ENCODE measurements at regions not wholly inside any gene's neighbourhood (a gene's known extent, or its start where the extent isn't known, plus 50 kb on each side); places are given as distances from the start of the nearest gene placed in this dataset.
A peak's percentile ranks its signal among the peaks of the same experiment; 100 is the strongest.
"Not testable (repeated sequence)": the region's sequence is repeated elsewhere in the genome, so short reads cannot be mapped to it uniquely, and the experiment has no call there.

GRCh38 chr3:191972714-191973398, 511.9 kb downstream of the PYDC2 start:
- DNase-seq, result no peak

DNA sequence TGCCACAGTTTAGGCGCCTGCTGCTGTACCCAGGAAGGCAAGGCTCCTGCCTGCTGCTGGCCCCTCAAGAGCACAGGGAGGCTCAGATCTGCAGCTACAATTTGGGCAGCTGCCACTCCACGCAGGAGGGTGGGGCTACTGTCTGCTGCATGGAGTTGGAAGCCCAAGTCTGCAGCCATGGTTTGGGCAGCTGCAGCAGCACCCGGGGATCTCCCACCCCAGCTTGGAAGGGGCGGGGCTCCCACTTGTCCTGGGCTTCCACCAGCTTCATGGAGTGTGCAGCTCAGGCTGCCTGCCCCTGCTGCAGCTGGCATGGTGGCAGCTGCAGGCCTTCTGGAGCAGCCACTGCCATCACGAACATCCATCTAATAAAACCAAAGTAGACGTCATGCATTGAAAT, 512.9 kb downstream of the PYDC2 start:
- no peak for DNase-seq

DNA sequence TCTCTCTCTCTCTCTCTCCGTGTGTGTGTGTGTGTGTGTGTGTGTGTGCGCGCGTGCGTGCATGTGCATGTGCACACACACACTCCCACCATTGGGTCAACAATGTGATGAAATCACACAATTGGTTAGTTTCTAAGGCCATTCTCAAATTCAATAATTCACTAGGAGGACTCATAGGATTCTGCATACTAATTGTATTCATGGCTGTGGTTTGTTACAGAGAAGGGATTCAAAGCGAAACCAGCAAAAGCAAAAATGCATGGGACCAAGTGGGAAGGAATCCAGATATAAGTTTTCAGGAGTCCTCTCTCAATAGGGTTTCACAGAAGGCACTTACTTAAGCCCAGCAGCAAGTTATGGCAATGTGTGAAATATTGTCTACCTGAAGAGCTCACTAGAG, 515.0 kb downstream of the PYDC2 start:
- no peak for DNase-seq

GRCh38 chr3:191980443-191980842, 519.5 kb downstream of the PYDC2 start:
- no peak for DNase-seq

DNA sequence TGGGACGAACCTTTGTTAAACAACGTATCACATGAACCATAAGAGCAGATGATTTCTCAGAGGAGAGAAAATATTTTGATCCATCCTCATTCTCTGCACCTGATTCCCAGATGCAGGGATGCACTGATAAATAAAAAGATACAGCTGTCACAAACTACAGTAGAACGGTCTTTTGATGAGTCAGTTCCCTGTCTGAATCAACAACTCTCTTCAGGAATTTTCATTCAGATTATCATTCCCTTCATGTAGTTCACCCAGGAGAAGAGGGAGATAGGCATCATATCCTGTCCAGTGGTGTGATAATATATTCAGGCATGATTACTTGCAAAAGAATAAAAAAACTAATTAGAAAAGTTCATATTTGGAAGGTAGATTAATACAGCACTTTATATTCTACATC, 521.5 kb downstream of the PYDC2 start:
- no peak for DNase-seq

DNA sequence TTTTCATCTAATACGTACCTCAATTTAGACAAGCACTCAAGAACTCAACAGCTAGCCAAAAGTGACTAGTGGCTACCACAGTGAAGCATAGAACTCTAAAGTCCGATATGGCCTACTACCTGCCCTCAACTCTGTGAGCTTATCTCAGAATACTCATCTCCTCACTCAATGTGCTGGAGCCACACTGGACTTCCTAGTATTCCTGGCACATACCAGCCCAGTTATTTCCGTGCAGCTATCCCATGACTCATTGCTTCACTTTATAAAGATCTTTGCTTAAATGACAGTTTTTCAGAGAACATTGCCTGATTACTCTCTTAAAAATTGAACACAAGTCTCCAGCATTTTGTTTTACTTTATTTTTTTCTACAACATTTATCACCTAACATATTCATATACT, 524.7 kb downstream of the PYDC2 start:
- DNase-seq, result no peak

DNA sequence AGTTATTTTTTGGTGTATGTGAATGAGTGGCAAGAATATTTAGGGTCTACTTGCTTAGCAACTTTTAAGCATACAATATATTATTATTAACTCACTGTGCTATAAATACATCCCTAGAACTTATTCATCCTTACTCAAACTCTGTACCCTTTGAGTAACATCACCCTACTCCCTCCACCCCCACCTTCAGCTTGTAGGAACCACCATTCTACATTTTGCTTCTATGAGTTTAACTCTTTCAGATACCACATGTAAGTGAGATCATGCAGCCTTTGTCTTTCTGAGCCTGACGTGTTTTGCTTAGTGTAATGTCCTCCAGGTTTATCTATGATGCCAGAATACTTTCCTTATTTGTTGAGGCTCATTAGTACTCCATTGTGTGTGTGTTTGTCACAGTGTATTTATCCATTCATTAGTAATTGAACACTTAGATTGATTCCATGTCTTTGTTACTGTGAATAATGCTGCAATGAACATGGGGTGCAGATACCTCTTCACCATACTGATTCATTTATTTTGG, 526.9 kb downstream of the PYDC2 start:
- no peak for DNase-seq

GRCh38 chr3:191993952-191994351, 533.0 kb downstream of the PYDC2 start:
- not testable (repeated sequence) for DNase-seq

DNA sequence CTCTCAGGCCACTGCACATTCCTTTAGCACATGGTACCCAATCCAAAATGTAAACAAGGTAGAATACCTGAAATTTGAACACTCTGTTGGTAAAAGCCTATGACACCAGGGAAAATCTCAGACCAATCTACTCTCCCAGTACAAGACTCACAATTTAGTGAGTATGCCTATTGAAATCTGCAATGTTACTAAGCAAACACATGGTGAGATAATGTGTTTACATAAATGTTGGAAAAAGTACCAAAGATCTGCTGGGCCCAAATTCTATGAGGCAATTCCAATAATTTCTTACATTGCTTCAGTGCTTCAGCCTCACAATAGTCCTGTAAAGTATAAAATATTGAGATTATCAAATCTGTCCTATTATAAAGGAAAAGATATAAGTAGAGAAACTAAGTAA, 536.1 kb downstream of the PYDC2 start:
- no peak for DNase-seq

DNA sequence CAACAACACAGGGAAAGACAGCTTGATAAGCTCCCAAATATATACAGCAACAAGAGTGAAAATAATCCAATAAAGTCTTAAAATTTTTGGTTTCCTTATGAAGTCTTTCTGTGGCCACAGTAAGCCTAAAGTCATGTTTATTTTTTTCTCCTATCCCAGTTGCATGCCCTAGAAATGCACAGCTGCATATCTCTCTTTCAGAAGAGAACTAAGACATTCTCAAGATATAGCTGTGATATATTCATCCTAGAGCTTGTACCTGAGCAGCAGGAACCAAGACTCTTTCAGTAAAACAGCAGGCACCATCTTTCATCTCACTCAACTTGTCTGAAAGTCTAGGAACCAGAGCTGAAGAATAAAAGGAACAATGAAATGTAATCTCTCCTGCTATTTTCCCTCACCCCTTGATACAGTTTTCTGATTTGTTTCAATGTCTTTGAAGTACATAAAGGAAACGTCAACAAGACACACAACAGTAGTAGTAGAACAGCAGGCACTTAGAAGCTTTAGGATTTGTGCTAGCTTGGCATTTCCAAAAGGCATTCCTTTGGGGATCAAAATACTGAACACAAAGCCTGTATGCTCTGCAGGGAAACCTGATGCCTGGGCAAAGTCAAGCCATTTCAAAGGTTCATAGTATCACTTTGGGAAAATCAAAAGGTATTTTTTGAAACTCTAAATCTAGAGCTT, 536.8 kb downstream of the PYDC2 start:
- DNase-seq, result no peak

DNA sequence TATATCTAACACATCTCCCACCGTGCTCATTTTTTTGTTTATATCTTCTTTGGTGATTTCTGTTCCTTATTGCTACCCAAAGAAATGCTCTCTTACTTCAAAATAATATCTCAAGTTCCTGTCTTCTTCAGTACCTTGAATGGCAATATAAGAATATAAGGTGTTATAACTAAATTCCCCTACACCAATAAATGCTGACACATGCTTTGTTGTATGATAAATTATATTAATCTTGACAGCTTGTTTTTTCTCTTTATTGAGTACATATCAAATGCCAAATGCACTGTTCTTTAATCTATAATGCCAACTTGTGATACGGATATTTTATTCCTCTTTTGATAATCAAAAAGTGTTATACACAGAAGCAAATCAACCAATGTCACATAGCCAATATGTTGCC, 540.3 kb downstream of the PYDC2 start:
- DNase-seq, result no peak

- no peak for DNase-seq
Observed at GRCh38 chr3:192005989-192006388, 545.0 kb downstream of the PYDC2 start.

DNA sequence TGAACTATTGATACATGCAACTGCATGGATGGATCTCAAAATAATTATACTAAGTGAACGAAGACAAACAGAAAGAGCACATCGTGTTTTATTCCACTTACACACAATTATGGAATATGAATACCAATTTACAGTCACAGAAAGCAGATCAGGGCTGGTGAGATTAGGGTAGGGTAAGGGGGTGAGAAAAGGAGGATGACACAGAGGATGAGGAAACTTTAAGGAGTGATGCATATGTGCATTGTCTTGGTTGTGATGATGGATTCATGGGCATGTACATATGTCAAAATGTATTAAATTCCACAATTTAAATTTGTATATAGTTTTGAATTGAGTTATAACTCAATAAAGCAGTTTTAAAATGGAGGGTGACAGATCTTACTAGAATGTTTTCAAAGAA, 548.9 kb downstream of the PYDC2 start:
- no peak for DNase-seq

DNA sequence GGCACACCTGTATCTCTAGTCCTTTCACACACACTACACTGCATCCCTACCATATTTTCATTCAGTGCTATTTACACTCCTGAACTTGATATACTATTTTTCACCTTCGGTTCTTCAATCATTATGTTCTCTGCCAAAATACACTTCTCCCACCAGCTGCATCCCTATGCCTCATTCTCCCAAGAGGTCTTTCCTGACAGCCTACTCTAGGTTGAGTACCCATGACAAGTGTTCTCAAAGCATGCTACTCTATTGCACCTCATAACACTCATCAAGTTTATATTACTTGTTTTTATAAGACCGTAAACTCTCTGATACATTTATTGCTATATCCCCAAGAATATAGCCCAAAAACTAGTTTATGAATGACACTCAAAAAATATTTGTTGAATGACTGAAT, 549.5 kb downstream of the PYDC2 start:
- no peak for DNase-seq

DNA sequence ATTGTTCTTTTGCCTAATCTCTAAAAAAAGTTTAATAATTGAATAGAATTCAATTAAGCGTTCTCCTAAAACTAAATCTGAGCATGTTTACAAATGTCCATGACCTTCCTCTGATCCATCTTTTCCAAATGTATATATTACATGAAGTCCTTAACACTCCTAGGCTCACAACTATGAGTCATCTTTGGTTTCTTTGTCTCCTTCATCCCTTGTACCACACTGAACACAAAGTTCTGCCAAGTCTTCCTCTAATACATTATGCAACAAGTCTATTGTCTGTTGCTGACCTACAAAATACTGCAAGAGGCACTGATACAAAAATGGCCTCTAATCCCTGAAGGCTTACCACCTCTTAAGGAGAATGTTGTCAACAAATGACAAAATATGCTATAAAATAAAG, 550.2 kb downstream of the PYDC2 start:
- DNase-seq, result no peak

DNA sequence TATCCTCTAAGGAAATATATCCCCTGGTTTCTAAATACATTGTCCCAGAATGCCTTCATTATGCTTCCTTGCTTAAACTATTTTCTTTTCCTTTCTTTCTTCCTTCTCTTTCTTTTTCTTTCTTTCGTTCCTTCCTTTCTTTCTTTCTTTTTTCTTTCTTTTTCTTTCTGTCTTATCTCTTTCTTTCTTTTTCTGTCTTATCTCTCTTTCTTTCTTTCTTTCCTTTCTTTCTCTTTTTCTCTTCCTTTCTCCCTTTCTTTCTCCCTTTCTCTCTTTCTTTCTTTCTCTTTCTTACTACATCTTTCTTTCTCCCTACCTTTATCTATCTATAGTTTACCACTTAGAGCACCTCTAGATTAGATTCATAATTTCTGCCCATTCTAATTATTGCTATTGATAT, 552.1 kb downstream of the PYDC2 start:
- DNase-seq, result no peak

- peak; percentile 16 to 54 for DNase-seq
Observed at GRCh38 chr3:192022412-192022811, 561.4 kb downstream of the PYDC2 start.

DNA sequence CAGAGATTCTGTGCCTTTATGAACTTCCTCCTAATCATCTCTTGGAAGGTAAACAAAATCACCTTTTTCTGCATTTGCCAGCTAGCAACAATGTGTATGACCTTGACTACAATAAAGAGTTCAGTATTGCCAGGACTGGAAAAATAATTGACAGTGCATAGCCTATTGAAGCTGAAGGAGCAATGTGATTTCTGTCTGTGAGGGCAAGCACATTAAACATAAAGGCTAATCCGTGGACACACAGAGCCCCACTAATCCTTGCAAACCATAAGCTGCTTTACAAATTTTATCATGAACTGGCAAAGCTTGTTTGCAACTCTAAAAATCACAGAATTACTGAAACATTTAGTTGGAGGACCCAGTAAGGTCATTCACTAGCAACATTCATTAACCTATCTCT, 563.8 kb downstream of the PYDC2 start:
- DNase-seq, result no peak

GRCh38 chr3:192026661-192027060, 565.7 kb downstream of the PYDC2 start:
- no peak for DNase-seq

DNA sequence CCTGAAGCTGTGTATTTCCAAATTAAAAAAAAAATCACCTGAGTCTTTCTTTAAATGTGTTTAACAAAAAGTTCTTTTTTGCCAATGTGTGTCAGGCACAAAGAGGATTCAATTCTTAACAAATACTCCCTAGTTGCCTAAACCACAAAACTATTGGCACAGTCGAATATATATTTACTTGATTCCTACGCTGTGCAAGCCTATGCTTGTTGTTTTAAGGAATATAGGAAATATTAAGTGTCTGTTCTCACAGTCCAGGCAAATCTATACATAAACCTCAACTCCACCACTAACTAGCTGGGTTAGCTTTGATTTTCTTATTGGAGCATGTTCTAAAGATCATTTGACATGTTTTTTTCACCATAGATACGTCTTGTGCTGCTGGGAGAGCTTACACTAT, 571.0 kb downstream of the PYDC2 start:
- no peak for DNase-seq

DNA sequence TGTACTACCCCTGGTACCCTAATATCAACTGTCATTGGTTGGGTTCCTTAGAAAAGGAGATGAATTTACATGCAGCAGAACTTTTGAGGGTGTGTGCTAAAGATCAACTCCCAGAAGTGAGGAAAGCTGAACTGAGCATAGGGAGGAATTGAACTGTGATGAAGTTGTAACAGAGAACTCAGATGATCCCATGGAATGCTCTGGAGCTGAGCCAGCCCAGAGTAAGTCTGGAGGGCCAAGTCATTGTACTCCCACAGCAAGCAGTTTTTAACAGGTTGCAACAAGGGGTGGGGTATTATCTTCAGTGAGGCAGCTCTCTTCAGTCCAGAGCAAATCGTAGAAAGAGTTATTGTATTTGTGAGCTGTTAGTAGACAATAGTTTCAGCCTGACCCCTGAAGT, 572.3 kb downstream of the PYDC2 start:
- DNase-seq, result no peak

DNA sequence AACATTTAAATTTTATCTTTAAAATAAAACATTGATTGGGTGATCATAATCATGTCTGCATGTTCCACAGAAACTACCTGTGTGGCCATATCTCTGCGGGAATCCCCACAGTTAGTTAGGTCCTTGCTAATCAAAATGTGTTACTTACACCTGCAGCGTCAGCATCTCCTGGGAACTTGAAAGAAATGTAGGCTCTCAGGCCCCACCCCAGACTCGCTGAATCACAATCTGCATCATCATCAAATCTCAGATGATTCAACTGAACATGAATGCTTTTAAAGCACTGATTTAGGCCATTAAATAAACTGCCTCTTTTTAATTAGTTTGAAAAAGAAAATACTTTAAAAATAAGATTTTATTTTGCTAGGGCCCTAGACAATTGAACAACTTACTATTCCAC, 577.8 kb downstream of the PYDC2 start:
- DNase-seq, result no peak

GRCh38 chr3:192039593-192039992, 578.6 kb downstream of the PYDC2 start:
- no peak for DNase-seq

DNA sequence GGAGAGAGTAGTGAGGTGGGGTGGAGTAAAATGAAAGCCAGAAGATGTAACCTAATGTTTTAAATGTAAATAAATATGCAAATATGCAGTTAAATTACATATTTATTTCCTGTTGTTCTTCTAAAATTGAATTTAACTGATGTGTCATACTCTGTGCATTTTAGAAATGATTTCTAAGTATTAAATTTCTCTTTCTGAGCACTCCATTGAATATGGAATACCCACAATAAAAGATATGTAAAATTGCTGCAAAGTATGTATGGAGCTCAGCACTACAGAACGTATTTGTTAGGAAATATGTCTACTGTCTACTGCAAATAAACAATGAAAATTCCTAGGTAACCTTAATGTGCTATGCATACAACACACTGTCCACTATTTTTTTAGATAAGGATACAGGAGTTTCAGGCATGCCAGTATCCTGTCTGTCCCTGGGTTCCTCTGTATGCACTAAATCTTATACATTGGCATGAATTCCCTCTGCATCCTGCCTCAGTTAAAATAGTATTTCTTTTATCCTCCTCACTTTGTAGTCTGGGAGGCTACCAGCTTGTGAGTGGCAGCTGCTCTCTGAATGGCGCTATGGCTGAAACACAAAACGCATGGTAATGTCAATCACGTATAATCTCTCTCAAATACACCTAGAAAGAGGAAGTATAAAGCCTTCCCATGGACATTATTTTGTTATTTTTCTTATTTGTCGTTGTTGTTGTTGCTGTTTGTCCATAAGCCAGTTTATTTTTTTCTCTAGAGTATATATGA, 579.5 kb downstream of the PYDC2 start:
- DNase-seq, result no peak
